GM12878 (cell line): ENCODE measurements at regions not wholly inside any gene's neighbourhood (a gene's known extent, or its start where the extent isn't known, plus 50 kb on each side); places are given as distances from the start of the nearest gene placed in this dataset.

ENCODE experiments used
- ATAC-seq: fragments of 200-7000 bp; cut with Tn5 transposase; 3 replicates; pipeline ENCODE4 v1.9.1; 2020; ENCODE audit warnings: mild to moderate bottlenecking, moderate library complexity
- BruUV-seq: library from RNA; stranded (reverse); fragments of 400-500 nt; replicated peaks from 2 replicates; lab custom pipeline; 2021; lab: Mats Ljungman, UMichigan
- CTCF ChIA-PET: fragments of 300-600 bp; sonication (Branson Sonifier 250); formaldehyde crosslinking; extraction: SDS; loops from one replicate; lab custom pipeline; 2021; ENCODE audit warnings: inconsistent platforms; lab: Yijun Ruan, JAX
- POLR2A ChIA-PET: fragments of 350-600 bp; formaldehyde crosslinking; extraction: SDS; loops from one replicate; lab custom pipeline; 2021; ENCODE audit warnings: inconsistent platforms; lab: Charles Lee
- RAD21 ChIA-PET: fragments of 300-600 bp; sonication (Branson Sonifier 250); formaldehyde crosslinking; loops from one replicate; lab custom pipeline; 2023; ENCODE audit warnings: antibody characterized with exemption; ENCODE audit not compliant: unreplicated experiment; lab: Charles Lee
- SMC1A ChIA-PET: fragments of 300-600 bp; sonication (Branson Sonifier 250); formaldehyde crosslinking; loops from one replicate; lab custom pipeline; 2023; ENCODE audit not compliant: unreplicated experiment, uncharacterized antibody; lab: Charles Lee
- DNase-seq: peaks from one replicate; pipeline ENCODE4 v3.0.0-alpha.2; 2011; ENCODE audit warnings: low read depth, low spot score
- FAIRE-seq: peaks from 3 replicates; lab custom pipeline; 2011; peaks lifted over from hg19 to GRCh38; lab: Jason Lieb, UNC
- H2AFZ ChIP-seq: 2 replicates; pipeline ENCODE4 v1.6.0; 2011; ENCODE audit warnings: low read depth, low read length, control low read depth; ENCODE audit not compliant: control insufficient read depth
- H3K27ac ChIP-seq: 2 replicates; pipeline ENCODE4 v1.5.1; 2011; ENCODE audit warnings: control low read depth; ENCODE audit not compliant: control insufficient read depth, insufficient read depth
- H3K27me3 ChIP-seq, 2 experiments: replicated peaks in 1 of 2; 2 replicates each; pipeline versions ENCODE4 v1.6.0 to v1.6.1; 2011; ENCODE audit warnings: low read length in 1 of 2; ENCODE audit not compliant: control insufficient read depth in 2 of 2, insufficient read depth in 2 of 2
- H3K36me3 ChIP-seq, 2 experiments: 2 replicates each; pipeline ENCODE4 v1.5.1; 2011; ENCODE audit warnings: low read length in 1 of 2; ENCODE audit not compliant: control insufficient read depth in 2 of 2, insufficient read depth in 2 of 2
- H3K4me1 ChIP-seq: 2 replicates; pipeline ENCODE4 v1.6.1; 2011; ENCODE audit warnings: mild to moderate bottlenecking, low read length, moderate library complexity, mixed read lengths; ENCODE audit not compliant: control insufficient read depth, insufficient read depth
- H3K4me2 ChIP-seq: 2 replicates; pipeline ENCODE4 v1.6.0; 2011; ENCODE audit warnings: control low read depth; ENCODE audit not compliant: control insufficient read depth, insufficient read depth
- H3K4me3 ChIP-seq: fragments of 200-600 bp; sonication (generic); 2 replicates; pipeline ENCODE4 v1.5.1; 2016
- H3K79me2 ChIP-seq: 2 replicates; pipeline ENCODE4 v1.6.0; 2011; ENCODE audit warnings: low read length; ENCODE audit not compliant: control insufficient read depth, insufficient read depth
- H3K9ac ChIP-seq: 2 replicates; pipeline ENCODE4 v1.8.0; 2011; ENCODE audit warnings: low read length, control low read depth, mixed read lengths; ENCODE audit not compliant: control insufficient read depth, insufficient read depth
- H3K9me3 ChIP-seq: replicated peaks from 3 replicates; pipeline ENCODE4 v1.5.1; 2011; ENCODE audit warnings: mild to moderate bottlenecking, low read length; ENCODE audit not compliant: control insufficient read depth, insufficient read depth
- H4K20me1 ChIP-seq: 2 replicates; pipeline ENCODE4 v1.6.0; 2011; ENCODE audit not compliant: control insufficient read depth, insufficient read depth
- CEBPZ ChIP-seq: fragments of 150-350 bp; IDR thresholded peaks from 2 replicates; pipeline ENCODE4 v1.6.1; 2016; ENCODE audit warnings: low read depth, low read length
- CHD4 ChIP-seq: fragments of 200-600 bp; sonication (generic); IDR thresholded peaks from 2 replicates; pipeline ENCODE4 v1.6.1; 2016; ENCODE audit warnings: mild to moderate bottlenecking
- RAD21 ChIP-seq: IDR thresholded peaks from 2 replicates; pipeline ENCODE4 v1.6.1; 2011; ENCODE audit warnings: mild to moderate bottlenecking, low read depth, low read length, moderate library complexity; ENCODE audit not compliant: insufficient read depth
- SMARCA5 ChIP-seq: fragments of 450-650 bp; IDR thresholded peaks from 2 replicates; pipeline ENCODE4 v1.6.1; 2017; ENCODE audit warnings: mild to moderate bottlenecking
- SUPT20H ChIP-seq: IDR thresholded peaks from 2 replicates; pipeline ENCODE4 v1.6.1; 2011; ENCODE audit warnings: low read depth, mild to moderate bottlenecking, low read length, moderate library complexity, borderline replicate concordance; ENCODE audit not compliant: control insufficient read depth
- ZZZ3 ChIP-seq: IDR thresholded peaks from 2 replicates; pipeline ENCODE4 v1.6.1; 2011; ENCODE audit warnings: low read depth; ENCODE audit not compliant: control insufficient read depth, insufficient read length
- WGBS: methylation state at CpG from one replicate; pipeline ENCODE4 v1.1.6; 2016; ENCODE audit warnings: low lambda C conversion rate; ENCODE audit not compliant: insufficient replicate concordance, insufficient coverage; ENCODE audit errors: missing lambda C conversion rate; 5-methylcytosine and 5-hydroxymethylcytosine counted together
- in situ Hi-C: fragments of 300-500 bp; cut with MboI; formaldehyde crosslinking; loops from 9 replicates; pipeline ENCODE4 v1.14.3; 2018; ENCODE audit warnings: mixed read lengths
- intact Hi-C: fragments of 100-400 bp; cut with micrococcal nuclease; formaldehyde crosslinking; loops from one replicate; pipeline ENCODE4 v1.14.2; 2022; ENCODE audit not compliant: unreplicated experiment

GRCh38 chr4:141792164-141792563 is 155.8 kb downstream of the IL15 start:
- no peaks in the 10 kb centered on the region for H3K4me1 ChIP-seq
- no peaks in the 10 kb centered on the region for H3K9me3 ChIP-seq
- H3K9ac ChIP-seq, result no peak overlapping the region
- no peak overlapping the region for H2AFZ ChIP-seq
- no peak for TF ChIP-seq CHD4
- TF ChIP-seq CEBPZ, result no peak
- TF ChIP-seq RAD21, result no peak
- TF ChIP-seq SMARCA5, result no peak
- no peak for TF ChIP-seq SUPT20H
- TF ChIP-seq ZZZ3, result no peak
- TF ChIP-seq, all 136 proteins: peak for 0
- intact Hi-C loops, result no loop called here
- WGBS, result 100% methylated on average over 2 of the region's 2 CpGs
- POLR2A ChIA-PET, result no interaction called here
- CTCF ChIA-PET, result no interaction called here
- Histone ChIP-seq H4K20me1 (no peaks in the 10 kb centered on the region), H3K36me3 (no peaks in the 10 kb centered on the region), H3K27ac (no peak overlapping the region), H3K27me3 (no peaks in the 10 kb centered on the region), H3K4me3 (no peak overlapping the region), H3K4me2 (no peak overlapping the region), H3K79me2 (no peaks in the 10 kb centered on the region)
- ATAC-seq (no peak), FAIRE-seq (no peak), DNase-seq (no peak)
- RAD21 ChIA-PET, result no interaction called here
- SMC1A ChIA-PET, result interaction anchor here (0.8 kb wide), 1 partner anchor 11 kb away, joined by 3 read pairs; no protein-coding TSS in a partner anchor
- BruUV-seq, result no TSS peak
- in situ Hi-C loops, result no loop called here
